ENCODE measurements at regions not wholly inside any gene's neighbourhood (a gene's known extent, or its start where the extent isn't known, plus 50 kb on each side); places are given as distances from the start of the nearest gene placed in this dataset.
A peak's percentile ranks its signal among the peaks of the same experiment; 100 is the strongest.

DNA sequence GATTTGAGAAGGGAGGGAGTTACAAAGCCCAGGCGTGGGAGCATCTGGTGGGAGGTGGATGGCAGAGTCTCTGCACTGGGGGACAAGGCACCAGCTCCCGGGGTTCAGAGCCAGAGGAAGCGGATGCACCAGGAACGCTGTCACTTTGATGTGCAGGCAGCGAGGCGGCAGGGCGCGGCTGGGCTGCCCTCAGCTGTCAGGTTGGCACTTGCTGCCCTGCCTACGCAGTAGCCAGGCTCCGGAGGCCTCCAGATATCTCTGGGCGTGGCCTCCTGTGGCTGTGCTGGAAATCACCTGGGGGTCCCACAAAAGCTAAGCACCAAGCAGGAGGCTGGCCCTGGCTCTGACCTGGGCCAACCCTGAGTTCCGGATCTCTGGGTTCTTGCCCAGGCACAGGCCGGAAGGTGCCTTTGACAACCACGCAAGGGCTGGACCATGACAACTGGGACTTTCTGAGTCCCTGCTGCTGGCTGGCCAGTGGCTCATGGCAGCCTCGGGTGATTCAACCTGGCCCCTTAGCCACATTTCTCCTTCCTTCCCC lies 62.1 kb upstream of the MAP1LC3B2 start:
- no peak for TF ChIP-seq CTCF (conservative IDR thresholded peaks at IDR 0.05; ENCODE audit: low read depth)
- CTCF ChIA-PET, result interaction anchor here (0.6 kb wide), 1 partner anchor 233 kb away, joined by 3 read pairs; no protein-coding TSS in a partner anchor
- POLR2A ChIA-PET (ENCODE audit: low non-redundant PET), result no interaction called here
- peak overlapping the region; percentile 79 for H3K27ac ChIP-seq
- peak; percentile 62 for DNase-seq (ENCODE audit: low spot score)

- TF ChIP-seq CTCF (conservative IDR thresholded peaks at IDR 0.05; ENCODE audit: low read depth), result no peak
- CTCF ChIA-PET, result no interaction called here
- POLR2A ChIA-PET (ENCODE audit: low non-redundant PET), result interaction anchor here (0.6 kb wide), 1 partner anchor 9 kb away, joined by 5 read pairs; no protein-coding TSS in a partner anchor
- DNase-seq (ENCODE audit: low spot score), result no peak
- H3K27ac ChIP-seq, result peak overlapping the region; percentile 79; the same call in 1 of the 2 replicates
Measured at GRCh38 chr12:116498471-116498870, 60.7 kb upstream of the MAP1LC3B2 start.

DNA sequence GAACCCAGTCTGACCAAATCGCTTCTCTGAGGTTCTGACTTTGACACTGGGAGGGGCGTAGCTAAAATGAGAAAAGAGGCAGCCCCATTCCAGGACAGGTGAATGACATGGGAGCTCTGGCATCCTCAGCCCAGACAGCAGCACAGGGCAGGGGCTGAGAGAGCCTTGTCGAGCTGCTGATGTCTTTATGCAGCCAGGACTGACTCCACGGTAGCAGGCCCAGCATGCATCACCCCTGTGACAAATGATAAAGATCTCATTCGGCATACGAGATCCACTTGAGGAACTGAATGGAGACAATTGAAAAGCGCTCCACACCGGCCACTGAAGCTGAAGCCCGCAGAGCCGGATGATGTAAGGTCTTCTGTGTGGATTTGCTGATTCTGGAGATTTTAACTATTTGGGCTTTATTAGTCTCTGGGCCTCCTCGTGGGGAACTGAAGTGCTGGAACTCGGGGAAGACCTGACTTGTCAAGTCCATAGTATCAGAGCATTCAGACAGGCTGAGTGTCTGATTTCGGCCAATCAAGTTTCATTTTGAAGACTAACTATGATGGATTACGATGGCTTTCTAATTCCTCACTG lies 56.9 kb upstream of the MAP1LC3B2 start:
- CTCF ChIA-PET, result interaction anchor here (0.7 kb wide), 1 partner anchor 31 kb away, joined by 3 read pairs; no protein-coding TSS in a partner anchor
- DNase-seq (ENCODE audit: low spot score), result no peak
- POLR2A ChIA-PET (ENCODE audit: low non-redundant PET), result no interaction called here
- H3K27ac ChIP-seq, result no peak overlapping the region
- TF ChIP-seq CTCF (conservative IDR thresholded peaks at IDR 0.05; ENCODE audit: low read depth), result no peak

- ChIA-PET CTCF (no interaction called here), POLR2A (ENCODE audit: low non-redundant PET) (no interaction called here)
- TF ChIP-seq CTCF (conservative IDR thresholded peaks at IDR 0.05; ENCODE audit: low read depth), result no peak
- no peak for DNase-seq (ENCODE audit: low spot score)
- no peak overlapping the region for H3K27ac ChIP-seq
Measured at GRCh38 chr12:116502989-116503496, 56.1 kb upstream of the MAP1LC3B2 start.

DNA sequence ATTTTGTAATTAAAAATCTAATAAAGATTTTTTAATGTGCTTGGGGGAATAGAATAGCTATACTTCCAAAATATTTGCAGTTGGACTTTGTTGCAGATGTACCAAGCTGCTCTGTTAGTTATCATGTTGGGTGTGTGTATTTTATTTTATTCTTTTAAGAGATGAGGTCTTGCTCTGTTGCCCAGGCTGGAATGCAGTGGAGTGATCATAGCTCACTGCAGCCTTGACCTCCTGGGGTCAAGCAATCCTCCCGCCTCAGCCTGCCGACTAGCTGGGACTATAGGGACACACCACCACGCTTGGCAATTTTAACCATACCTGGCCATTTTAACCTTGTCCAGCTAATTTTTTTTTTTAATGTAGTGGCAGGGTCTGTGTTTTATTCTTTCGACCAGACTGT lies 54.7 kb upstream of the MAP1LC3B2 start:
- TF ChIP-seq CTCF (conservative IDR thresholded peaks at IDR 0.05; ENCODE audit: low read depth), result no peak
- CTCF ChIA-PET, result interaction anchor here (0.7 kb wide), 1 partner anchor 86 kb away, joined by 3 read pairs; no protein-coding TSS in a partner anchor
- no peak for DNase-seq (ENCODE audit: low spot score)
- no peak overlapping the region for H3K27ac ChIP-seq
- POLR2A ChIA-PET (ENCODE audit: low non-redundant PET), result no interaction called here

DNA sequence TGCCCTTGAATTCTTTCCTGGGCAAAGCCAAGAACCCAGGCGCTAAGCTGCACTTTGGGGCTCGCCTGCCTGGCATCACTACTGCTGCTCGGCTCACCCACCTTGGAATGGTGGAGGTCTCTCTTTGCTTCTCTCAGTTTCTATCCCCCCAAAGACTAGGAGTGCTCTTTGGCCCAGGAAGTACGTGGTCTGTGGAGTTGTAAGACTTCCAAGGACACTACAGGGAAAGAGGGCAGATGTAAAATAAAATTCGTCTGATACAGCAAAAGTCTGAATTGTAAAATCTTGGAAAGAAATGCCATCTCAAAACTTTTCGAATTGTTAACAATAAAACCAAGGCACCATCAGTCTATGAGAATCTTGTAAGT lies 52.5 kb upstream of the MAP1LC3B2 start:
- H3K27ac ChIP-seq, result peak overlapping the region; percentile 17
- ChIA-PET CTCF (no interaction called here), POLR2A (ENCODE audit: low non-redundant PET) (no interaction called here)
- no peak for TF ChIP-seq CTCF (conservative IDR thresholded peaks at IDR 0.05; ENCODE audit: low read depth)
- DNase-seq (ENCODE audit: low spot score), result no peak
